ENCODE measurements at regions not wholly inside any gene's neighbourhood (a gene's known extent, or its start where the extent isn't known, plus 50 kb on each side); places are given as distances from the start of the nearest gene placed in this dataset.

DNA sequence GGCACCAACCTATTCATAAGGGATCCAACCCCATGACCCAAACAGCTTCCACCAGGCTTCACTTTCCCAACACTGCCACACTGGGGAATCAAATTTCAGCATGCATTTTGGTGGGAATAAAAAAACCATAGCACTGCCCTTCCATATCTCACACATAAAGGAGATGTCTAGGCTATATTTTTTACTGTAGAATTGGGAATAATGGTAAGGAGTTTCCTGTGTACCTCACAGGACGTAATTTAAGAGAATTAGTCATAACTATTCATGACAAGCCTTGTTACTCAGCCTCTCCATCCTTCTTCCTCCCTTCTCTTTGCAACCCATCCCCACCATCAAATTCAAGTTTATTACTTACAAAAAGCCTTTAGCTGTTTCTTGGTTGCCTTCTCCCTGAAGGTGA, 352.1 kb downstream of the MLLT3 start:
- TF ChIP-seq EZH2 (IDR thresholded peaks at IDR 0.05): no peak
- TF ChIP-seq, protein P1, sequence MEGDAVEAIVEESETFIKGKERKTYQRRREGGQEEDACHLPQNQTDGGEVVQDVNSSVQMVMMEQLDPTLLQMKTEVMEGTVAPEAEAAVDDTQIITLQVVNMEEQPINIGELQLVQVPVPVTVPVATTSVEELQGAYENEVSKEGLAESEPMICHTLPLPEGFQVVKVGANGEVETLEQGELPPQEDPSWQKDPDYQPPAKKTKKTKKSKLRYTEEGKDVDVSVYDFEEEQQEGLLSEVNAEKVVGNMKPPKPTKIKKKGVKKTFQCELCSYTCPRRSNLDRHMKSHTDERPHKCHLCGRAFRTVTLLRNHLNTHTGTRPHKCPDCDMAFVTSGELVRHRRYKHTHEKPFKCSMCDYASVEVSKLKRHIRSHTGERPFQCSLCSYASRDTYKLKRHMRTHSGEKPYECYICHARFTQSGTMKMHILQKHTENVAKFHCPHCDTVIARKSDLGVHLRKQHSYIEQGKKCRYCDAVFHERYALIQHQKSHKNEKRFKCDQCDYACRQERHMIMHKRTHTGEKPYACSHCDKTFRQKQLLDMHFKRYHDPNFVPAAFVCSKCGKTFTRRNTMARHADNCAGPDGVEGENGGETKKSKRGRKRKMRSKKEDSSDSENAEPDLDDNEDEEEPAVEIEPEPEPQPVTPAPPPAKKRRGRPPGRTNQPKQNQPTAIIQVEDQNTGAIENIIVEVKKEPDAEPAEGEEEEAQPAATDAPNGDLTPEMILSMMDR (IDR thresholded peaks at IDR 0.05): no peak
- TF ChIP-seq EZH2phosphoT487 (IDR thresholded peaks at IDR 0.05): no peak

Measured in neural progenitor cell (in vitro differentiated cells).